Stimulated activated CD8-positive, alpha-beta memory T cell treated with anti-CD3 and anti-CD28 coated beads, Interleukin-12 subunit alpha, Interleukin-12 subunit beta, amount 100 ng/mL, for 24 hours (primary cell): ENCODE measurements at regions not wholly inside any gene's neighbourhood (a gene's known extent, or its start where the extent isn't known, plus 50 kb on each side); places are given as distances from the start of the nearest gene placed in this dataset.

Experiments
- DNase-seq: peaks from one replicate; pipeline ENCODE4 v3.0.0-alpha.2; 2020; ENCODE audit errors: extremely low read depth

GRCh38 chr9:80644044-80644443 lies 1045.3 kb downstream of the TLE1 start:
- DNase-seq = no peak

GRCh38 chr9:80635065-80635464 lies 1054.3 kb downstream of the TLE1 start:
- DNase-seq = no peak

GRCh38 chr9:80632041-80632440 lies 1057.3 kb downstream of the TLE1 start:
- DNase-seq = no peak

- no peak for DNase-seq
These were observed 1050.7 kb downstream of the TLE4 start for GRCh38 chr9:80622508-80622907.

GRCh38 chr9:80619356-80619755 lies 1047.6 kb downstream of the TLE4 start:
- DNase-seq = no peak

GRCh38 chr9:80615964-80616363 lies 1044.2 kb downstream of the TLE4 start:
- DNase-seq = no peak

GRCh38 chr9:80605793-80606192 lies 1034.0 kb downstream of the TLE4 start:
- no peak for DNase-seq

- no peak for DNase-seq
These were observed 1033.4 kb downstream of the TLE4 start for GRCh38 chr9:80605129-80605528.

GRCh38 chr9:80602291-80602690 lies 1030.5 kb downstream of the TLE4 start:
- DNase-seq = no peak

GRCh38 chr9:80596579-80596978 lies 1024.8 kb downstream of the TLE4 start:
- no peak for DNase-seq

- DNase-seq = no peak
These were observed 1023.4 kb downstream of the TLE4 start for GRCh38 chr9:80595192-80595591.

- DNase-seq = no peak
These were observed 1020.6 kb downstream of the TLE4 start for GRCh38 chr9:80592413-80592812.

- DNase-seq = no peak
These were observed 1015.1 kb downstream of the TLE4 start for GRCh38 chr9:80586786-80587330.

- DNase-seq = no peak
These were observed 1000.2 kb downstream of the TLE4 start for GRCh38 chr9:80571953-80572352.

- DNase-seq = no peak
These were observed 997.5 kb downstream of the TLE4 start for GRCh38 chr9:80569236-80569635.

- DNase-seq = no peak
These were observed 989.8 kb downstream of the TLE4 start for GRCh38 chr9:80561526-80561925.

GRCh38 chr9:80560976-80561375 lies 989.2 kb downstream of the TLE4 start:
- no peak for DNase-seq

GRCh38 chr9:80557256-80557655 lies 985.5 kb downstream of the TLE4 start:
- no peak for DNase-seq

GRCh38 chr9:80556631-80557030 lies 984.9 kb downstream of the TLE4 start:
- no peak for DNase-seq

GRCh38 chr9:80555782-80556325 lies 984.1 kb downstream of the TLE4 start:
- no peak for DNase-seq

GRCh38 chr9:80554856-80555255 lies 983.1 kb downstream of the TLE4 start:
- DNase-seq = no peak

GRCh38 chr9:80554301-80554700 lies 982.5 kb downstream of the TLE4 start:
- no peak for DNase-seq

GRCh38 chr9:80552931-80553330 lies 981.2 kb downstream of the TLE4 start:
- DNase-seq = no peak

GRCh38 chr9:80550181-80550580 lies 978.4 kb downstream of the TLE4 start:
- no peak for DNase-seq
